Suprapubic skin (tissue), 4 donors: ENCODE measurements at regions not wholly inside any gene's neighbourhood (a gene's known extent, or its start where the extent isn't known, plus 50 kb on each side); places are given as distances from the start of the nearest gene placed in this dataset.
"Not testable (repeated sequence)": the region's sequence is repeated elsewhere in the genome, so short reads cannot be mapped to it uniquely, and the experiment has no call there.

Source experiments
- DNase-seq, 2 donors: peaks; one replicate each; pipeline ENCODE4 v3.0.0-alpha.2; 2019; ENCODE audit warnings: low spot score in 2 of 2
- H3K27ac ChIP-seq: fragments of 200-600 bp; sonication (generic); one replicate; pipeline ENCODE4 v1.5.1; 2019
- H3K27me3 ChIP-seq: fragments of 200-600 bp; sonication (generic); one replicate; pipeline ENCODE4 v1.5.1; 2019
- H3K36me3 ChIP-seq: fragments of 200-600 bp; sonication (generic); one replicate; pipeline ENCODE4 v1.5.1; 2019
- H3K4me1 ChIP-seq: fragments of 200-600 bp; sonication (generic); one replicate; pipeline ENCODE4 v1.5.1; 2019
- H3K4me3 ChIP-seq: fragments of 200-600 bp; sonication (generic); one replicate; pipeline ENCODE4 v1.5.1; 2019; ENCODE audit warnings: mild to moderate bottlenecking
- H3K9me3 ChIP-seq: fragments of 200-600 bp; sonication (generic); one replicate; pipeline ENCODE4 v1.5.1; 2019
- EP300 ChIP-seq: sonication (generic); formaldehyde crosslinking; IDR thresholded peaks from one replicate; pipeline ENCODE4 v1.6.1; 2017; ENCODE audit warnings: antibody characterized with exemption
- POLR2A ChIP-seq, 2 donors: fragments of 450-650 bp; IDR thresholded peaks; one replicate each; pipeline ENCODE4 v1.6.1; 2017; ENCODE audit warnings: antibody characterized with exemption in 2 of 2, mild to moderate bottlenecking in 2 of 2, moderate library complexity in 2 of 2
- POLR2AphosphoS5 ChIP-seq, 3 donors: sonication (generic); formaldehyde crosslinking; IDR thresholded peaks; one replicate each; pipeline ENCODE4 v1.6.1; 2017; ENCODE audit warnings: antibody characterized with exemption in 3 of 3
- WGBS: methylation state at CpG from one replicate; pipeline ENCODE4 v1.1.5; 2018; 5-methylcytosine and 5-hydroxymethylcytosine counted together
- TF ChIP-seq, protein P1 (sequence below), 2 donors: fragments of 200-600 bp in 1 of 2; fragments of 450-650 bp in 1 of 2; sonication (generic) in 1 of 2; IDR thresholded peaks; one replicate each; pipeline ENCODE4 v1.5.1; 2016 to 2019; ENCODE audit warnings: antibody characterized with exemption in 2 of 2, mild to moderate bottlenecking in 1 of 2, moderate library complexity in 1 of 2

- no peaks in the 10 kb centered on the region for H3K4me1 ChIP-seq
- H3K27me3 ChIP-seq, result no peaks in the 10 kb centered on the region
- no peaks in the 10 kb centered on the region for H3K9me3 ChIP-seq
- TF ChIP-seq, protein P1, sequence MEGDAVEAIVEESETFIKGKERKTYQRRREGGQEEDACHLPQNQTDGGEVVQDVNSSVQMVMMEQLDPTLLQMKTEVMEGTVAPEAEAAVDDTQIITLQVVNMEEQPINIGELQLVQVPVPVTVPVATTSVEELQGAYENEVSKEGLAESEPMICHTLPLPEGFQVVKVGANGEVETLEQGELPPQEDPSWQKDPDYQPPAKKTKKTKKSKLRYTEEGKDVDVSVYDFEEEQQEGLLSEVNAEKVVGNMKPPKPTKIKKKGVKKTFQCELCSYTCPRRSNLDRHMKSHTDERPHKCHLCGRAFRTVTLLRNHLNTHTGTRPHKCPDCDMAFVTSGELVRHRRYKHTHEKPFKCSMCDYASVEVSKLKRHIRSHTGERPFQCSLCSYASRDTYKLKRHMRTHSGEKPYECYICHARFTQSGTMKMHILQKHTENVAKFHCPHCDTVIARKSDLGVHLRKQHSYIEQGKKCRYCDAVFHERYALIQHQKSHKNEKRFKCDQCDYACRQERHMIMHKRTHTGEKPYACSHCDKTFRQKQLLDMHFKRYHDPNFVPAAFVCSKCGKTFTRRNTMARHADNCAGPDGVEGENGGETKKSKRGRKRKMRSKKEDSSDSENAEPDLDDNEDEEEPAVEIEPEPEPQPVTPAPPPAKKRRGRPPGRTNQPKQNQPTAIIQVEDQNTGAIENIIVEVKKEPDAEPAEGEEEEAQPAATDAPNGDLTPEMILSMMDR (IDR thresholded peaks at IDR 0.05), result no peak
- TF ChIP-seq EP300 (no peak), POLR2AphosphoS5 (IDR thresholded peaks at IDR 0.05) (no peak), POLR2A (IDR thresholded peaks at IDR 0.05) (no peak)
- no peak overlapping the region for H3K27ac ChIP-seq
- 87% methylated on average over 2 of the region's 2 CpGs for WGBS
- no peak overlapping the region for H3K4me3 ChIP-seq
- DNase-seq, result no peak
- no peaks in the 10 kb centered on the region for H3K36me3 ChIP-seq
Measured at GRCh38 chr11:106523921-106524320, 446.5 kb downstream of the AASDHPPT start.

- no peak for DNase-seq
- Histone ChIP-seq H3K4me1 (no peaks in the 10 kb centered on the region), H3K36me3 (no peaks in the 10 kb centered on the region), H3K27ac (no peak overlapping the region), H3K9me3 (no peaks in the 10 kb centered on the region), H3K4me3 (no peak overlapping the region), H3K27me3 (no peaks in the 10 kb centered on the region)
- TF ChIP-seq POLR2A (IDR thresholded peaks at IDR 0.05) (no peak), EP300 (no peak), POLR2AphosphoS5 (IDR thresholded peaks at IDR 0.05) (no peak)
- TF ChIP-seq, protein P1 (IDR thresholded peaks at IDR 0.05), result no peak
- 61% methylated on average over 2 of the region's 2 CpGs for WGBS
Measured at GRCh38 chr11:106524436-106524835, 447.0 kb downstream of the AASDHPPT start.

GRCh38 chr11:106531648-106532047, 454.2 kb downstream of the AASDHPPT start:
- not testable (repeated sequence) for H3K4me3 ChIP-seq, H3K36me3 ChIP-seq, H3K4me1 ChIP-seq, DNase-seq, H3K27me3 ChIP-seq, H3K9me3 ChIP-seq, H3K27ac ChIP-seq
- WGBS, result 93% methylated on average over 18 of the region's 18 CpGs

GRCh38 chr11:106533046-106533445, 455.6 kb downstream of the AASDHPPT start:
- TF ChIP-seq POLR2AphosphoS5 (IDR thresholded peaks at IDR 0.05) (no peak), EP300 (no peak), POLR2A (IDR thresholded peaks at IDR 0.05) (no peak)
- TF ChIP-seq, protein P1 (IDR thresholded peaks at IDR 0.05), result no peak
- no peak overlapping the region for H3K4me3 ChIP-seq
- H3K9me3 ChIP-seq, result no peaks in the 10 kb centered on the region
- DNase-seq, result no peak
- H3K4me1 ChIP-seq, result no peaks in the 10 kb centered on the region
- 92% methylated on average over 2 of the region's 2 CpGs for WGBS
- no peaks in the 10 kb centered on the region for H3K27me3 ChIP-seq
- H3K27ac ChIP-seq, result no peak overlapping the region
- H3K36me3 ChIP-seq, result no peaks in the 10 kb centered on the region

GRCh38 chr11:106540001-106540400, 462.5 kb downstream of the AASDHPPT start:
- H3K27me3 ChIP-seq, result no peaks in the 10 kb centered on the region
- no peak for TF ChIP-seq POLR2A (IDR thresholded peaks at IDR 0.05)
- TF ChIP-seq POLR2AphosphoS5 (IDR thresholded peaks at IDR 0.05), result no peak
- TF ChIP-seq EP300, result no peak
- TF ChIP-seq, protein P1 (IDR thresholded peaks at IDR 0.05), result no peak
- no peak overlapping the region for H3K4me3 ChIP-seq
- 51% methylated on average over 5 of the region's 5 CpGs for WGBS
- no peaks in the 10 kb centered on the region for H3K4me1 ChIP-seq
- DNase-seq, result no peak
- no peak overlapping the region for H3K27ac ChIP-seq
- no peaks in the 10 kb centered on the region for H3K9me3 ChIP-seq
- H3K36me3 ChIP-seq, result no peaks in the 10 kb centered on the region

GRCh38 chr11:106548406-106548805, 469.9 kb downstream of the GUCY1A2 start:
- DNase-seq, result no peak
- 83% methylated on average over 2 of the region's 2 CpGs for WGBS
- TF ChIP-seq POLR2A (IDR thresholded peaks at IDR 0.05), result no peak
- TF ChIP-seq, protein P1 (IDR thresholded peaks at IDR 0.05), result no peak

More at GRCh38 chr11:106548406-106548805, 469.9 kb downstream of the GUCY1A2 start:
- Histone ChIP-seq H3K36me3 (no peaks in the 10 kb centered on the region), H3K4me3 (no peak overlapping the region), H3K27me3 (no peaks in the 10 kb centered on the region), H3K4me1 (no peaks in the 10 kb centered on the region), H3K9me3 (no peaks in the 10 kb centered on the region), H3K27ac (no peak overlapping the region)
